ENCODE measurements at regions not wholly inside any gene's neighbourhood (a gene's known extent, or its start where the extent isn't known, plus 50 kb on each side); places are given as distances from the start of the nearest gene placed in this dataset.

DNA sequence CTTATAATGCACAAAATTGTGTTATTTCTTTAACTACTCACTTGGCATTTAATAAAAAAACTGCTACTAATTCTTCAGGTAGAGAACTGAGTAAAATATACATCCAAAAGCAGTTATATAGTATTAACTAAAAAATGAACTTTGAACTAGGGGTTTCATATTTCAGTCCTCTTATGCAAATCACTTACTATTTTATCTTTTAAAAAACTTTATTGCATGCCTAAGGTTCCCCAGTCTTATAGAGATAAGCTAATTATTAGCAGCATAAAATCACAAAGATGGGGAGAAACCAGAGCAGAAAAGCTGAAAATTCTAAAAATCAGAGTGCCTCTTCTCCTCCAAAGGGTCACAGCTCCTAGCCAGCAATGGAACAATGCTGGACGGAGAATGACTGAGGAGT is 228.0 kb downstream of the CALCRL start:
- TF ChIP-seq, protein P1, sequence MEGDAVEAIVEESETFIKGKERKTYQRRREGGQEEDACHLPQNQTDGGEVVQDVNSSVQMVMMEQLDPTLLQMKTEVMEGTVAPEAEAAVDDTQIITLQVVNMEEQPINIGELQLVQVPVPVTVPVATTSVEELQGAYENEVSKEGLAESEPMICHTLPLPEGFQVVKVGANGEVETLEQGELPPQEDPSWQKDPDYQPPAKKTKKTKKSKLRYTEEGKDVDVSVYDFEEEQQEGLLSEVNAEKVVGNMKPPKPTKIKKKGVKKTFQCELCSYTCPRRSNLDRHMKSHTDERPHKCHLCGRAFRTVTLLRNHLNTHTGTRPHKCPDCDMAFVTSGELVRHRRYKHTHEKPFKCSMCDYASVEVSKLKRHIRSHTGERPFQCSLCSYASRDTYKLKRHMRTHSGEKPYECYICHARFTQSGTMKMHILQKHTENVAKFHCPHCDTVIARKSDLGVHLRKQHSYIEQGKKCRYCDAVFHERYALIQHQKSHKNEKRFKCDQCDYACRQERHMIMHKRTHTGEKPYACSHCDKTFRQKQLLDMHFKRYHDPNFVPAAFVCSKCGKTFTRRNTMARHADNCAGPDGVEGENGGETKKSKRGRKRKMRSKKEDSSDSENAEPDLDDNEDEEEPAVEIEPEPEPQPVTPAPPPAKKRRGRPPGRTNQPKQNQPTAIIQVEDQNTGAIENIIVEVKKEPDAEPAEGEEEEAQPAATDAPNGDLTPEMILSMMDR (IDR thresholded peaks at IDR 0.05; ENCODE audit: low read length) = no peak
- TF ChIP-seq EZH2 (IDR thresholded peaks at IDR 0.05; ENCODE audit: borderline replicate concordance, low read length) = no peak
